SK-N-SH treated with all-trans-retinoic acid at 6 μM for 48 hours (cell line): ENCODE measurements at regions not wholly inside any gene's neighbourhood (a gene's known extent, or its start where the extent isn't known, plus 50 kb on each side); places are given as distances from the start of the nearest gene placed in this dataset.
"Not testable (repeated sequence)": the region's sequence is repeated elsewhere in the genome, so short reads cannot be mapped to it uniquely, and the experiment has no call there.

Source experiments
- ATAC-seq: fragments of 200-7000 bp; cut with Tn5 transposase; 3 replicates; pipeline ENCODE4 v1.9.1; 2020; ENCODE audit warnings: mild to moderate bottlenecking, moderate library complexity
- CREB5 ChIP-seq: fragments of 250-450 bp; sonication (Bioruptor Pico); IDR thresholded peaks from 2 replicates; pipeline ENCODE4 v1.5.1; 2020; ENCODE audit warnings: low read depth, mild to moderate bottlenecking, moderate library complexity
- CSRNP3 ChIP-seq: fragments of 250-450 bp; sonication (Bioruptor Pico); IDR thresholded peaks from 2 replicates; pipeline ENCODE4 v1.5.1; 2021; ENCODE audit warnings: mild to moderate bottlenecking, moderate library complexity
- ESRRG ChIP-seq: fragments of 250-450 bp; sonication (Bioruptor Pico); IDR thresholded peaks from 2 replicates; pipeline ENCODE4 v1.6.1; 2021; ENCODE audit warnings: mild to moderate bottlenecking
- GLIS3 ChIP-seq: fragments of 250-450 bp; sonication (Bioruptor Pico); IDR thresholded peaks from 2 replicates; pipeline ENCODE4 v1.5.0; 2020; ENCODE audit warnings: mild to moderate bottlenecking, moderate library complexity
- ISL1 ChIP-seq: fragments of 250-450 bp; sonication (Bioruptor Pico); IDR thresholded peaks from 2 replicates; pipeline ENCODE4 v2.1.2; 2022; ENCODE audit warnings: mild to moderate bottlenecking, moderate library complexity
- OSR1 ChIP-seq: fragments of 250-450 bp; sonication (Bioruptor Pico); IDR thresholded peaks from 2 replicates; pipeline ENCODE4 v1.8.0; 2022; ENCODE audit warnings: moderate library complexity, mild to moderate bottlenecking, inconsistent platforms
- PATZ1 ChIP-seq: fragments of 250-450 bp; sonication (Bioruptor Pico); IDR thresholded peaks from 2 replicates; pipeline ENCODE4 v1.8.0; 2020; ENCODE audit warnings: mild to moderate bottlenecking, moderate library complexity, borderline replicate concordance
- PPARA ChIP-seq: fragments of 250-450 bp; sonication (Bioruptor Pico); IDR thresholded peaks from 2 replicates; pipeline ENCODE4 v1.5.0; 2020; ENCODE audit warnings: mild to moderate bottlenecking, borderline replicate concordance
- RARB ChIP-seq: fragments of 250-450 bp; sonication (Bioruptor Pico); IDR thresholded peaks from 2 replicates; pipeline ENCODE4 v1.8.0; 2021; ENCODE audit warnings: mild to moderate bottlenecking, moderate library complexity
- SNAI2 ChIP-seq: fragments of 250-450 bp; sonication (Bioruptor Pico); IDR thresholded peaks from 2 replicates; pipeline ENCODE4 v1.5.0; 2020; ENCODE audit warnings: mild to moderate bottlenecking, moderate library complexity
- TCF4 ChIP-seq: fragments of 250-450 bp; sonication (Bioruptor Pico); IDR thresholded peaks from 2 replicates; pipeline ENCODE4 v1.8.0; 2021; ENCODE audit warnings: mild to moderate bottlenecking, moderate library complexity, borderline replicate concordance
- TOX ChIP-seq: fragments of 250-450 bp; sonication (Bioruptor Pico); IDR thresholded peaks from 2 replicates; pipeline ENCODE4 v1.8.0; 2021; ENCODE audit warnings: mild to moderate bottlenecking, moderate library complexity, borderline replicate concordance
- TSHZ2 ChIP-seq: fragments of 250-450 bp; sonication (Bioruptor Pico); IDR thresholded peaks from 2 replicates; pipeline ENCODE4 v1.5.0; 2020; ENCODE audit warnings: mild to moderate bottlenecking, moderate library complexity
- ZFP3 ChIP-seq: fragments of 250-450 bp; sonication (Bioruptor Pico); IDR thresholded peaks from 2 replicates; pipeline ENCODE4 v1.5.0; 2020; ENCODE audit warnings: mild to moderate bottlenecking, moderate library complexity
- ZFP30 ChIP-seq: fragments of 450-650 bp; formaldehyde crosslinking; IDR thresholded peaks from 2 replicates; pipeline ENCODE4 v1.5.0; 2022; ENCODE audit warnings: mild to moderate bottlenecking, moderate library complexity
- ZNF565 ChIP-seq: fragments of 450-650 bp; formaldehyde crosslinking; conservative IDR thresholded peaks from 2 replicates; pipeline ENCODE4 v1.5.0; 2020; ENCODE audit warnings: low read depth, mild to moderate bottlenecking, moderate library complexity
- ZNF8 ChIP-seq: fragments of 450-650 bp; formaldehyde crosslinking; IDR thresholded peaks from 2 replicates; pipeline ENCODE4 v1.5.0; 2020; ENCODE audit warnings: mild to moderate bottlenecking, moderate library complexity

- no peak for TF ChIP-seq ZNF8 (CRISPR knock-in tag)
- no peak for TF ChIP-seq RARB
- TF ChIP-seq CSRNP3 = no peak
- TF ChIP-seq PATZ1 = no peak
- TF ChIP-seq GLIS3 = no peak
- no peak for TF ChIP-seq TCF4 (CRISPR knock-in tag)
- no peak for TF ChIP-seq OSR1 (CRISPR knock-in tag)
- no peak for TF ChIP-seq ESRRG (CRISPR knock-in tag)
- TF ChIP-seq SNAI2 (CRISPR knock-in tag) = no peak
- TF ChIP-seq TOX (CRISPR knock-in tag) = no peak
- peak; percentile 73 for ATAC-seq
These were observed 83.9 kb upstream of the RAI2 start for GRCh38 chrX:17944833-17945497.

- not testable (repeated sequence) for ATAC-seq
These were observed 80.1 kb upstream of the RAI2 start for GRCh38 chrX:17941171-17941570.

GRCh38 chrX:17939724-17940123 lies 78.6 kb upstream of the RAI2 start:
- no peak for ATAC-seq
- TF ChIP-seq ZFP3 (CRISPR knock-in tag) (no peak), CREB5 (CRISPR knock-in tag) (no peak), TSHZ2 (CRISPR knock-in tag) (no peak)

- no peak for ATAC-seq
- TF ChIP-seq ZFP3 (CRISPR knock-in tag) (no peak), ZNF565 (CRISPR knock-in tag) (no peak), ZNF8 (CRISPR knock-in tag) (no peak), ISL1 (CRISPR knock-in tag) (no peak), ZFP30 (CRISPR knock-in tag) (no peak), TSHZ2 (CRISPR knock-in tag) (no peak), PPARA (CRISPR knock-in tag) (no peak), ESRRG (CRISPR knock-in tag) (no peak)
These were observed 72.8 kb upstream of the RAI2 start for GRCh38 chrX:17933856-17934255.
